ENCODE measurements at regions not wholly inside any gene's neighbourhood (a gene's known extent, or its start where the extent isn't known, plus 50 kb on each side); places are given as distances from the start of the nearest gene placed in this dataset.
A peak's percentile ranks its signal among the peaks of the same experiment; 100 is the strongest.

DNA sequence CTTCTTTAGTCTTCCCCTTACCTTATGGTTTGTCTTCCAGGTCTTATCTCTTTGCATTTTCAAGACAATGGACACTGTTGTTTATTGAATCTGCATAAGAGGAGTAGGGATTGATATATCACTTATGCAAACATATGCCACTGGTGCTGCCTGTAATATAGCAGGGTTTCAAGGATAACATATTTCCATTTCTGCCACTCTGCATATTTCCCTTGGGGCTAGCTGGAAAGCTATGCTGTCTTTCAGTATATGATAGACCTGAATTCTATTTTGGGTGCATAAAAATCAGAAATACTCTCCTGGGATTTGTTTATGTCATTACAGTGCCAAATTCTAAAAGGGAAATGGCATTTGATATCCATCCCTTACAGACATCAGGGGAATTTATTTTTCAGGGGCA, 400.2 kb downstream of the TLR4 start:
- no peaks in the 10 kb centered on the region for H4K20me1 ChIP-seq (ENCODE audit: insufficient read depth)
- no peak overlapping the region for H3K4me3 ChIP-seq (ENCODE audit: low read length)
- H3K27ac ChIP-seq (ENCODE audit: low read length): no peak overlapping the region
- H2AFZ ChIP-seq (ENCODE audit: low read depth, low read length): no peak overlapping the region
- H3K36me3 ChIP-seq (ENCODE audit: insufficient read depth, low read length): no peaks in the 10 kb centered on the region
- H3K9ac ChIP-seq (ENCODE audit: low read length): no peak overlapping the region
- H3F3A ChIP-seq (ENCODE audit: insufficient read depth, low read length, poor library complexity, severe bottlenecking): no peaks in the 10 kb centered on the region
- no peaks in the 10 kb centered on the region for H3K9me2 ChIP-seq (ENCODE audit: insufficient read depth, low read length)
- no peak overlapping the region for H3K4me2 ChIP-seq (ENCODE audit: low read length)
- no peaks in the 10 kb centered on the region for H3K27me3 ChIP-seq (ENCODE audit: insufficient read depth, low read depth, low read length)
- no peaks in the 10 kb centered on the region for H3K9me3 ChIP-seq (ENCODE audit: low read length)
- H3K79me2 ChIP-seq (replicated peaks; ENCODE audit: insufficient read depth, low read length): no peaks in the 10 kb centered on the region
- no peak for TF ChIP-seq MXI1 (conservative IDR thresholded peaks at IDR 0.05; ENCODE audit: poor library complexity, severe bottlenecking)
- TF ChIP-seq EZH2 (IDR thresholded peaks at IDR 0.05; ENCODE audit: borderline replicate concordance, insufficient read depth, low read length, poor library complexity, severe bottlenecking): no peak
- TF ChIP-seq TAF1 (IDR thresholded peaks at IDR 0.05; ENCODE audit: low read depth): no peak
- no peak for TF ChIP-seq SMC3 (conservative IDR thresholded peaks at IDR 0.05; ENCODE audit: poor library complexity)
- TF ChIP-seq, protein P1, sequence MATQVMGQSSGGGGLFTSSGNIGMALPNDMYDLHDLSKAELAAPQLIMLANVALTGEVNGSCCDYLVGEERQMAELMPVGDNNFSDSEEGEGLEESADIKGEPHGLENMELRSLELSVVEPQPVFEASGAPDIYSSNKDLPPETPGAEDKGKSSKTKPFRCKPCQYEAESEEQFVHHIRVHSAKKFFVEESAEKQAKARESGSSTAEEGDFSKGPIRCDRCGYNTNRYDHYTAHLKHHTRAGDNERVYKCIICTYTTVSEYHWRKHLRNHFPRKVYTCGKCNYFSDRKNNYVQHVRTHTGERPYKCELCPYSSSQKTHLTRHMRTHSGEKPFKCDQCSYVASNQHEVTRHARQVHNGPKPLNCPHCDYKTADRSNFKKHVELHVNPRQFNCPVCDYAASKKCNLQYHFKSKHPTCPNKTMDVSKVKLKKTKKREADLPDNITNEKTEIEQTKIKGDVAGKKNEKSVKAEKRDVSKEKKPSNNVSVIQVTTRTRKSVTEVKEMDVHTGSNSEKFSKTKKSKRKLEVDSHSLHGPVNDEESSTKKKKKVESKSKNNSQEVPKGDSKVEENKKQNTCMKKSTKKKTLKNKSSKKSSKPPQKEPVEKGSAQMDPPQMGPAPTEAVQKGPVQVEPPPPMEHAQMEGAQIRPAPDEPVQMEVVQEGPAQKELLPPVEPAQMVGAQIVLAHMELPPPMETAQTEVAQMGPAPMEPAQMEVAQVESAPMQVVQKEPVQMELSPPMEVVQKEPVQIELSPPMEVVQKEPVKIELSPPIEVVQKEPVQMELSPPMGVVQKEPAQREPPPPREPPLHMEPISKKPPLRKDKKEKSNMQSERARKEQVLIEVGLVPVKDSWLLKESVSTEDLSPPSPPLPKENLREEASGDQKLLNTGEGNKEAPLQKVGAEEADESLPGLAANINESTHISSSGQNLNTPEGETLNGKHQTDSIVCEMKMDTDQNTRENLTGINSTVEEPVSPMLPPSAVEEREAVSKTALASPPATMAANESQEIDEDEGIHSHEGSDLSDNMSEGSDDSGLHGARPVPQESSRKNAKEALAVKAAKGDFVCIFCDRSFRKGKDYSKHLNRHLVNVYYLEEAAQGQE (IDR thresholded peaks at IDR 0.05; ENCODE audit: borderline replicate concordance): peak; percentile 48
- TF ChIP-seq, protein P2, sequence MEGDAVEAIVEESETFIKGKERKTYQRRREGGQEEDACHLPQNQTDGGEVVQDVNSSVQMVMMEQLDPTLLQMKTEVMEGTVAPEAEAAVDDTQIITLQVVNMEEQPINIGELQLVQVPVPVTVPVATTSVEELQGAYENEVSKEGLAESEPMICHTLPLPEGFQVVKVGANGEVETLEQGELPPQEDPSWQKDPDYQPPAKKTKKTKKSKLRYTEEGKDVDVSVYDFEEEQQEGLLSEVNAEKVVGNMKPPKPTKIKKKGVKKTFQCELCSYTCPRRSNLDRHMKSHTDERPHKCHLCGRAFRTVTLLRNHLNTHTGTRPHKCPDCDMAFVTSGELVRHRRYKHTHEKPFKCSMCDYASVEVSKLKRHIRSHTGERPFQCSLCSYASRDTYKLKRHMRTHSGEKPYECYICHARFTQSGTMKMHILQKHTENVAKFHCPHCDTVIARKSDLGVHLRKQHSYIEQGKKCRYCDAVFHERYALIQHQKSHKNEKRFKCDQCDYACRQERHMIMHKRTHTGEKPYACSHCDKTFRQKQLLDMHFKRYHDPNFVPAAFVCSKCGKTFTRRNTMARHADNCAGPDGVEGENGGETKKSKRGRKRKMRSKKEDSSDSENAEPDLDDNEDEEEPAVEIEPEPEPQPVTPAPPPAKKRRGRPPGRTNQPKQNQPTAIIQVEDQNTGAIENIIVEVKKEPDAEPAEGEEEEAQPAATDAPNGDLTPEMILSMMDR (IDR thresholded peaks at IDR 0.05; ENCODE audit: poor library complexity, severe bottlenecking): no peak
- TF ChIP-seq RAD21 (conservative IDR thresholded peaks at IDR 0.05): no peak
- TF ChIP-seq EP300 (conservative IDR thresholded peaks at IDR 0.05; ENCODE audit: poor library complexity, severe bottlenecking): peak; percentile 85
- TF ChIP-seq POLR2AphosphoS5 (IDR thresholded peaks at IDR 0.05): peak; percentile 78

DNA sequence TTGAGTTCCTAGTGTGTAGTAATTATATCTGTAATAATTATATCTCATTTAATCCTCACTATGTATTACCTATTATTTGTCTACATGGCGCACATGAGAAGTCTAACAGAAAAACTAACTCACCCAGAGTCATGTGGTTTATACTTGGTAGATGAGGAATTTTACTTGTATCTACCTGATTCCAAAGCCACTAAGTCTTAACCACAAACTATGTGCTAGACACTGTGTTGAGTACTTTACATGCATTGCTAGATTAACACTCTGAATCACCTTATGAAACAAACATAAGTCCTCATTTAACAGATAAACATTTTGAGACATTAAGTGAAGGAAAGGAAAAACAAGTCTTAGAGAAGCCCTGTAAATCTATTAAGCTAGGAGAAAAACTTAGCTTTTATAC, 404.8 kb downstream of the TLR4 start:
- H3K9me2 ChIP-seq (ENCODE audit: insufficient read depth, low read length): no peaks in the 10 kb centered on the region

More for the DNA sequence above, 404.8 kb downstream of the TLR4 start:
- no peak overlapping the region for H3K9ac ChIP-seq (ENCODE audit: low read length)
- no peaks in the 10 kb centered on the region for H3F3A ChIP-seq (ENCODE audit: insufficient read depth, low read length, poor library complexity, severe bottlenecking)
- H3K9me3 ChIP-seq (ENCODE audit: low read length): no peaks in the 10 kb centered on the region
- no peak overlapping the region for H3K4me2 ChIP-seq (ENCODE audit: low read length)
- H3K79me2 ChIP-seq (replicated peaks; ENCODE audit: insufficient read depth, low read length): no peaks in the 10 kb centered on the region
- TF ChIP-seq, protein P1 (IDR thresholded peaks at IDR 0.05; ENCODE audit: borderline replicate concordance): no peak
- TF ChIP-seq, protein P2 (IDR thresholded peaks at IDR 0.05; ENCODE audit: poor library complexity, severe bottlenecking): no peak
- TF ChIP-seq EP300 (conservative IDR thresholded peaks at IDR 0.05; ENCODE audit: poor library complexity, severe bottlenecking) (no peak), RAD21 (conservative IDR thresholded peaks at IDR 0.05) (no peak), SMC3 (conservative IDR thresholded peaks at IDR 0.05; ENCODE audit: poor library complexity) (no peak), POLR2AphosphoS5 (IDR thresholded peaks at IDR 0.05) (no peak), MXI1 (conservative IDR thresholded peaks at IDR 0.05; ENCODE audit: poor library complexity, severe bottlenecking) (no peak), EZH2 (IDR thresholded peaks at IDR 0.05; ENCODE audit: borderline replicate concordance, insufficient read depth, low read length, poor library complexity, severe bottlenecking) (no peak), TAF1 (IDR thresholded peaks at IDR 0.05; ENCODE audit: low read depth) (no peak)
- H2AFZ ChIP-seq (ENCODE audit: low read depth, low read length): no peak overlapping the region
- no peak overlapping the region for H3K4me3 ChIP-seq (ENCODE audit: low read length)
- H3K36me3 ChIP-seq (ENCODE audit: insufficient read depth, low read length): no peaks in the 10 kb centered on the region
- no peaks in the 10 kb centered on the region for H4K20me1 ChIP-seq (ENCODE audit: insufficient read depth)
- H3K27ac ChIP-seq (ENCODE audit: low read length): no peak overlapping the region
- H3K27me3 ChIP-seq (ENCODE audit: insufficient read depth, low read depth, low read length): no peaks in the 10 kb centered on the region

Measured in neural cell (in vitro differentiated cells).